Left cardiac atrium (tissue), 4 donors: ENCODE measurements at regions not wholly inside any gene's neighbourhood (a gene's known extent, or its start where the extent isn't known, plus 50 kb on each side); places are given as distances from the start of the nearest gene placed in this dataset.
"Not testable (repeated sequence)": the region's sequence is repeated elsewhere in the genome, so short reads cannot be mapped to it uniquely, and the experiment has no call there.

ENCODE experiments used
- ATAC-seq, 2 donors: fragments of 200-7000 bp; cut with Tn5 transposase; one replicate each; pipeline ENCODE4 v1.9.1; 2020; ENCODE audit warnings: mild to moderate bottlenecking in 2 of 2, moderate library complexity in 2 of 2
- DNase-seq: peaks from one replicate; pipeline ENCODE4 v3.0.0-alpha.2; 2020
- intact Hi-C, 2 donors: fragments of 100-400 bp; cut with DNase I; formaldehyde crosslinking; loops; one replicate each; pipeline versions ENCODE4 v1.14.1 to v1.15.1; 2022 to 2023
- donor health status: DM: no; HTN: yes; CAD: no.
- donor health status: DM: no; HTN: yes; CAD: no; lungs with severe emphysema.
- donor health status: DM: yes; HTN: yes; CAD: no.
- donor health status: Dilated cardiomyopathy.

DNA sequence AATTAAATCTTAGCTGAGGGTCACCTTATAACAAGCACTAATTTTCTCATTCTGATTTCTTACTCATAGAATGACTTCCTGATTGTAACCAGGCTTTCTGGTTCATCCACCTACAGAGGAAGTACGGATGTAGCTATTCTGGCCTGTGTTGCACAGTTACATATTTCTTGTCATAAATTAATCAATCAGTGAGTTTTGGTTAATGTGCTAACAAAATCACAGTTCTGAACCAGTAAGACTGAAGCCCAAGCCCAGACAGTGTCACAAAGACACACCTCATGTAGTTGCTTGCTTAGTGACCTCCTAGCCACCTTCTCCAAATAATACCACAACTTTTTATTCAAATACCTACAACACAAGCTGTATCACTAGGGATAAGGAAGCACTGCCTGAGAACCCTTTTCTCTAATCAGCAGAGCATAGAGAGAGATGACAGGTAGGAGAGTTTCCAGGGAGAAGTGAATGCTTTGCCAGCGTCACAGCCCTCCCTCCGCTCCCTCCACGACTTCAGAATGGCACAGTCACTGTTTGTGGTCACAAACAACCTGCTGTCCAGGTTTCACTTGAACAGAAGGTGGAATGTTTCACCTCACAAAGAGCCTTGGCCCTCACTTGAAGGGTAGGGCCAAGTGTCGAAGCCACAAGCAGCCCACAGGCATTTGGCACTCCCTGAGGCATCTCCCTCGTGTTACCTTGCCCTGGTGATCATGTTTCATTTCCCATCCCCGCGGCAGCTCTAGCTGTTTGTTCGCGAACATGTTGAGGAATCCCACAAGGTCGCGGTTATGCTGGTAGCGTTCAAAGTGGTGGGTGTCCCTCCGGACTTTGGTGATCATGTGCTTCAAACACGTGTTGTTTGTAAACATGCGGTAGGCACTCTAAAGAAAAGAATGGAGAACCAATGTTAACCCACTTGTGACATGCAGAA lies 120.8 kb upstream of the STK17B start:
- intact Hi-C loops = no loop called here
- no peak for ATAC-seq
- no peak for DNase-seq

DNA sequence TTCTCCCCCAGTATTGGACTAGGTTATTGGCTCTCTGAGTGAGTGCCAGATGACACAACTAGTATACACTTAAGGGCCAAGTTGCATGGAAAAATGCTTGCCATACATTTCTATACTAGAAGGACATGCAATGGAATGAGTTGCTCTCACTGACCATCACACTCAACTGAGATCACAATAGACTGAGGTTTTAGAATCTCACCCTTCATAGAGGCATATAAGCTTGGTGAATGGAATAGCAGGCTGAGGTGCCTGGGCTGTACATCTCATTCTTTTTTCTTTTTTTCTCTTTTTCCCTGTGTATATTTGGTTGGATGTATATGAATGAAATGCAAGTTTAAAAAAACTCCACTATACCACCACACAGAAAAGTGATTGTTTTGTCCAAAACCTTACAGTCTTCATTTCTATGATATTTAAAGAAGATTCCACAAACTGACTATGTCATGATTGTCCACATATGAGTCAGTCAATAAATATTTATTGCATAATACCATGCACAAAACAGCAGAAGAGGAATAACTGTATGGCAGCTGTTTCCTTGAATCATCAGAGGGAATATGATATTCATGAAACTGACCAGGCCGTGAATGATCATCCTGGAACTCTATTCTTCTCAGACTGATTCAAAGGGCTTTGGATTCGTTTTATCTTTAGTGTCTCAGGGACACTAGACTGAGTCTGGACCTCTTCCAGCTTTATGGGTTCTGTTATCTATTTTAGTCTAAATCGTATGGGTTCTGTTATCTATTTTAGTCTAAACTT lies 122.6 kb upstream of the STK17B start:
- ATAC-seq (peak in 1 of 2 donors; percentile 84), DNase-seq (no peak)
- intact Hi-C loops = no loop called here

DNA sequence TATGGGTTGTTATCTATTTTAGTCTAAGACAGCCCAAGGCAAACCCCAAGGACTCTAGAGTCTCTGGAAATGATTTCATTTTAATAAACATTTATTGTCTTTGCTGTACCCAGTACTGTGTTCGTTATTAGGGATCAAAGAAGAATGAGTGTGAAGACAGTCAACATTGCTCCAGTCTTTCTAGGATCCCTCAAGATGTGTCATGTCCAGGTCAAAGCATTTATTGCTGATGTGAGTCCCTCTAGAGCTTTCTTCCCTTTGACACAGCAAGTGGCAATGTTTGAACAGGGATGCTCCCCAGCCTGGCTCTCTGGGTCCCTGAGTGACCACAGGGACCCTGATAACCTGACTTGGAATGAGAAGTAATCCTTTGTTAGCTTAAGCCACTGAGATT lies 123.1 kb upstream of the STK17B start:
- no peak for ATAC-seq
- intact Hi-C loops = no loop called here
- DNase-seq = no peak

DNA sequence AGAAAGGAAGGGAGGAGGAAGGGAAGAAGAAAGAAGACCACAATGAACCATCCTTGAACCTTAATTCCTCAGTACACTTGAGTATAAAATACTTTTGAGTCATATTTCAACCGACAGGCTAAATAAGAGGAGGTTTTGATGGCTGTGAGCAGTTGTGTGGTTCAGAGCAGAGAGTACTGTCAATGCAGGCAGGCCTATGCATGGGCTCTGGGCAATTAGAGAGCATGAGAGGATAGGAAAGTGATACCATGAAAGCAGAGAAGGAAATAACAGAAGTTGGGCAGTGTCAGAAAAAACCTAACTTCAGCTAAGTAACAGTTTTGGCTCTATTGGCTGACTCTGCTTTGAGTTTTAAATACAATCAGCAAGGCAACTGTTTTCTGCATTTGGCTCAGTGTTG lies 123.6 kb upstream of the STK17B start:
- DNase-seq (no peak), ATAC-seq (no peak)
- intact Hi-C loops = loop anchor here (5.0 kb wide), 3 partner anchors 42 to 462 kb away; no protein-coding TSS in a partner anchor

DNA sequence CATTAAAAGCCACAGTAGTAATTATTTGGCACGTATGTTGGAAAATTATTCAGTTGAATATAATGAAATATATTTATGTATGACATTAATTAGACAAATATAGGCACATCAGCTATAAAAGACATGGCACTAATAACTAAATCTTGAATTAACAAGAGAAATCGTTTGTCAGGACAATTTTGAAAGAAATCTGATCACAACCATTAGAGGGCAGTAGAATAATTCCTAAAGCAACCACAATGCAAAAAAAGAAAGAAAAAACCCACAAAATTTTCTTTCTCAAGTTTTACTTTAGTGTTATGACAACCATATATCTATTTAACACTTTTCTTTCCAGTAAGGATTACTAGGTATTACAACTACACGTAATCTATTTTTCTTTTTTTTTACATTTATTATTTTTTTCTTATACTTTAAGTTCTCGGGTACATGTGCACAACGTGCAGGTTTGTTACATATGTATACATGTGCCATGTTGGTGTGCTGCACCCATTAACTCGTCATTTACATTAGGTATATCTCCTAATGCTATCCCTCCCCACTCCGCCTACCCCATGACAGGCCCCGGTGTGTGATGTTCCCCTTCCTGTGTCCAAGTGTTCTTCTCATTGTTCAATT lies 126.8 kb upstream of the STK17B start:
- intact Hi-C loops = loop anchor here (5.0 kb wide), 3 partner anchors 39 to 459 kb away; no protein-coding TSS in a partner anchor
- DNase-seq, ATAC-seq: not testable (repeated sequence)

DNA sequence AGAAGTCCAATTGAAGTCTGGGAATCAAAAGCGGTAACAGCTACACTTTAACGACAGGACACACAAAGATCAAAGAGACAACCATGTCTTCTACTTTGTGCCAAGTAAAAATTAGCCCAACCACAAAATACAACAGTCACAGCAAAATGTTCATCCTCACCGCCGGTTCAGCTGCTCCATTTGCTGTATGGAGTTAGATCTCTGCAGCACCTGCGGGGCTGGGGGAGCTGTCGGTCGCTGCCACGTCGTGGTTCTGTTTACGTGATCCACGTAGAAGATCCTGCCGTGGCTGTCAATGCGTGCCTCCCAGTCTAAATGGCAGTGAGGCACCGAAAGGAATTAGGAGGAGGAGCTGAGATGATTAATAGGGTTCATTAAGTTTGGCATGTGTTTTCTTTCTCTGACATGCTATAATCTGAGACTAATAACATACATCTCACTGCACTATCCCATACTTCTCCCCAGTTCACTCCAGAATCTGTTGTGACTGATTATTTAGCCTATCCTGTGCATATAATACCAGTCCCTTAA lies 136.5 kb upstream of the STK17B start:
- ATAC-seq (no peak), DNase-seq (no peak)
- intact Hi-C loops = loop anchor here in 1 of 2 donors (5.0 kb wide), 1 partner anchor 134 kb away; no protein-coding TSS in a partner anchor

DNA sequence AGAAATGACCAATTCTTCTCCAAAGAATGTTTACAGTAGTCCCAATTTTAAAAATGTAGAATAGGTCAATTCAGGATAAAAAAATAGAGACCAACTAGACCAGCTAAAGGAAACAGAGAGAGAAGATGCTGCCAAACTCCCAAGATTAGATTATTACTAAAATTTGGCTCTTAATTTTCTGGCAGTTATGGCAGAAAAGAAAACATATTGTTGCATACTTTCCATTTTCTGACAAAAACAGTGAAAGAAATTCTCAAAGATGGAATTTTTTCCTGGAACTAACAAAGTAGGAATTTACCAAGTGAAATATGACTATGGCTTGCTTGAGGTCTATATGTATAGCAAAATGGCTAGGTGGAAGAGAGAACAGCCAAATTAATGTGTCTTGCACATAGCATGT lies 138.3 kb upstream of the STK17B start:
- intact Hi-C loops = loop anchor here in 1 of 2 donors (5.0 kb wide), 1 partner anchor 133 kb away; no protein-coding TSS in a partner anchor
- DNase-seq (no peak), ATAC-seq (peak in 1 of 2 donors; percentile 23)

DNA sequence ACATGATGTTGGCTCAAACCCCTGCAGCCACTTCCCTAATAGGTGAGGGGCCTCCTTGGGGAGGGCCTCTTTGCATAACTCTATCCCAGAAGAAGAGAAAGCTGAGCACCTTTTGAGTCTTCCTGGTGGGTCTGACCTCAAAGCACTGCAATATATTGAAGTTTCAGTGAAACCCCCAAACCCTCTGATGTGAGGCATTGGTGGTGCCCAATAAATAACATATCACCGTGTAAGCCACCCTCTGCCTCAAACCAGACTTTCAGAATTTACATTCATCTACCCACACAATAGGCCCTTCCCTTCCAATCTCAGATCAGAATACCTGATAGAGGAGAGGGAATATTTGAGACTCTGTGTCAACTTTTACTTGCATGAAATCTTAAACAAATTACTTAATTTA lies 142.8 kb upstream of the STK17B start:
- ATAC-seq (no peak), DNase-seq (no peak)
- intact Hi-C loops = no loop called here

DNA sequence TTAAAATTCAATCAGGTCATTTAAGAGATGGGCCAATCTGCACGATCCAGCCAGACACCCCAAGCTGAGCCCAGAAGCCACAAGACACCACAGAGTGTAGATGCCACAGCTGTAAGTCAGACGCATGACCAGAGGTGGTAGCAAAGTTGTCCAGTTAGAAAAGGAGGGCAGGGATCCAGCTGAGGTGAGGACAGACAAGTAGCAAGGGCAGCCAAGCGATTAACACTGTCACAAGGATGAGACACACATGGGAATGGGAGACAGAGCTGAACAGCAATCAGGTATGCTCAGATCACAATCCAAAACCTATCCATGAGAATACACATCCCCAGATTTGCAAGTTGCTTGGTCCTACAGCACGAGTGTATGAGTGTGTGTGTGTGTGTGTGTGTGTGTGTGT lies 143.4 kb upstream of the STK17B start:
- peak; percentile 86 to 88 for ATAC-seq
- intact Hi-C loops = no loop called here
- peak; percentile 56 for DNase-seq

DNA sequence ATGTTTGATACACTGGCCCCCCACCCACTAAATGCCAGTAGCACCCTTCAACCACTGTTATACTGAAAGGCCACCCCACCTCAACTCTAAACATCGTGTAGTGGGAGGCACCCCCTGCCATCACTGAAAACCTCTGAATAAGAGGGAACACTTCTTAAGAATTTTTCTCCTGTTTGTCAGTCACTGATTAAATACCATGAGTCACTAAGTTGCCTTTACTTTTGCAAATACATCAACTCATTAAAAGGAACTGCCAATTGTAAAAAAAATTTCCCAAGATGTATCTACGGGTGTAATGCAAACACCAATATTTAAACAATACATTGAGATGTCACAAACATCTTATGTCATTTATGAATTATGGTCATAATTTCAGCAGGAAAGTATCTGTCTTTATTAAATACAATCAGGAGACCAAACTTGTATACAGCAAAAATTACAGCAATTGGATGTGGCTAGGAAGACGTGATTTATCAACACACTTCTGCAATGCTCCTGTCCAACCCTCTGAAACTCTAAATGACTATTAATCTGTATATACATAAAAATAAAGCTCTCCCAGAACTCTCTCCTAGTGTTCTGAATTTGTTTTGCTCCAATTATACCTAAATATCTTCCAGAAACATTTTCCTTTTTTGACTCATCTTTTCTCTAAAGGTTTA lies 144.1 kb upstream of the STK17B start:
- intact Hi-C loops = no loop called here
- ATAC-seq = peak in 1 of 2 donors; percentile 11
- DNase-seq = no peak

DNA sequence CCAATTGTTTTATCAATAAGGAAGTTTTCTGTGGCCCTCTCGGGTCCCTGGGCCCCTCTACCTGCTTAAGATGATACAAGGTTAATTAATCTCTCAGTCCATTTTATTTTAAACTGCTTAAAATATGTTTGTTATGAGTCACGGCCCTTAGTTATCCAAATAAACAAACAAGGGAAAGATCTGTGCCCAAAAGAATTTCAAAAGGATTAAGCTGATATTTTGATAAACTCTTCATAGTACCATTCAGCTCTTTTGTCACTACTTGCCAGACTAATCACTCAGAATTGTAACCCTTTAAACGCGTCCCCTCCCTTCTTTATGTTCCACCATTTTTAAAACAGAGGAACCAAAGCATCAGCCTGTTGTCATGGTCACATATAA lies 144.7 kb upstream of the STK17B start:
- ATAC-seq (no peak), DNase-seq (no peak)
- intact Hi-C loops = no loop called here

DNA sequence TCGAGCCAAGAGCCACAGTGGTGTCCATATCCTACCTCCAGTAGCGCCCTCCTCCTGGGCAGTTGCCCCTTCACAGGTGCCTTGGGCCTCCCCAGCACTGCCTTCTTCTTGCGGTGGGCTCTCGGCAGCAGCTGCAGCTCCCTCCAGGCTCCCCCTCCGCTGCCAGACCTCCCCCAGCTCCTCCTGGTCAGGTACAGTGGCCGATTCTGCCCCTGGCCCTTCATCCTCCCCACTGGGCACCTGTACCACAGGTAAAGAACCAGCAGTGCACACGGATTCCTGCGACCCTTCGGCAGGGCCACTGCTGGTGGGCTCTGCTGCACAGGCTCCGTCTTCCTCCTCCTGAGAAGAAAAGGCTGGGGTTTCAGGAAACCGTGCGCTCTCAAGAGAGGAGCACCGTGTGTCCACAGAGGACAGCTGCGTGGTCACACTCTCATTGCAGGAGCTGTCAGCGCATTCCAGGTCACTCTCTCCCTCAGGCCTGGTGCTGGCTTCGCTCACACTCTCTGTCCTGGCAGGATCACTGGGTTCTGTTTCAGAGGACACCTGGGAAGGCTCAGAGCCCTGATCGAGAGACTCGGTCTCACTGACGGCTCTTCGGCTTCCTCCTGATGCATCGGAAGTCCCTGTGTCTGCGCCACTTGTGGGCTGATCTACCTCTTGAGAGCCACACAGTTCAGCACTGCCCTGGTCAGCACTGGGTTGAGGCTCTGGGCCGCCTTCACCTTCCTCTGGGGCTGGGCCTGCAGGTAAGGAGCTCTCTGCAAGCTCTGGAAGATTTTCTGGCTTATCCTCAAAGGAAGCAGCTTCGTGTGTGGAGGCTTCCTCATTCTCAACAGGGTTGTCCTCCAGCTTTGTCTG lies 147.4 kb upstream of the STK17B start:
- ATAC-seq (peak; percentile 64 to 77), DNase-seq (peak; percentile 23)
- intact Hi-C loops = no loop called here

DNA sequence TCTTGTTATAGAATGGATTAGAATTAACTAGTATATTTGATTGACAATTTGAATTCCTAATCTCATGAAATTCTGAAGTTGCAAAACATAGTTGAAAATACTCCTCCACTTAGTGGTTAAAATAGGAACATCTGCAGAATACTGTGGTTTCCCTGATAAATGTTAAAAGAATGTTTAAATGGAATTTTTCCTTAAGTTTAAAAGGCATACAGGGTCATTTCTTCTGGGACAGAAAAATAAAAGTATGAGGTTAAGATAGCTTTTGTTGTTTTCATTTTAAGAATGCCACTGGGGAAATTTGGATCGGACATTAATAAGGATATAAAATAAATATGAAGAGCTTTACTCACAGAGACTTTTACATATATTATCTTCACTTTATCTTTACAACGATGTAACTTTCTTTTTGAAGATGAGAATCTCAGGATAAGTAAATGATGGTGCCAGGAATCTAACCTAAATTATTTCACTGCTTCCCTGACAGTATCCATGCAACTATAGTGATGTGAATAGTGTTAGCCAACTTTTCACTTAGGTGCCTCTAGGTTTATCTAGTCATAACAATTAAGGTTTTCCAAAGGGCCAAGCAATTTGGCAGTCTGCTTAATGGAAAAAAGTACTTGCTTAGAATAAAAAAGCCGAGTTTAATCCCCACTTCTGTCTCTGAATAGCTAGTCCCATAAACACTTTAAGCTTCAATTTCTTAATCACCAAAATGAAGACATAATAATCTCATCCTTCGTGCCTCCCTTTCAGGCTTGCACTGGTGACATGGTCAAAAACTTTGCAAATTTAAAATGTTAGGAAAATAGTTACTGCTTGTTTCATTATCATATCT lies 151.8 kb upstream of the STK17B start:
- ATAC-seq (no peak), DNase-seq (no peak)
- intact Hi-C loops = no loop called here

DNA sequence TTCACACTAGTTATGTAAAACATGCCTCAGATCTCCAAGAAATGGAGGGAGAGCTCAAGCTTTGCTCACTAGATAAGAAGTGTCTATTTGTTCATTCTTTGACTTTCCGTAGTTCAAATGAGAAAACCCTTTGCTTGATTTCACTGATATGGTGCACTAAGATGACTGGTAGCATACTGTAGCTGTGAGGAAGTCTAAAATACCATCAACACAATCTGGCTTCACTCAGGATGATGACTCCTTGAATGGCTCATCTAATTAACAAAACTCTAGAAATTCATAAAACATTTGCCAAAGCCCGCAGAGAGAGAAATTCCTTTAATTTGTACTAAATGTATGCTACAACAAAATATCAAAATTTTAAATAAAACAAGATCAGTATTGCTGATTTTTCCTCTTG lies 152.8 kb upstream of the STK17B start:
- DNase-seq (no peak), ATAC-seq (peak in 1 of 2 donors; percentile 21)
- intact Hi-C loops = no loop called here

DNA sequence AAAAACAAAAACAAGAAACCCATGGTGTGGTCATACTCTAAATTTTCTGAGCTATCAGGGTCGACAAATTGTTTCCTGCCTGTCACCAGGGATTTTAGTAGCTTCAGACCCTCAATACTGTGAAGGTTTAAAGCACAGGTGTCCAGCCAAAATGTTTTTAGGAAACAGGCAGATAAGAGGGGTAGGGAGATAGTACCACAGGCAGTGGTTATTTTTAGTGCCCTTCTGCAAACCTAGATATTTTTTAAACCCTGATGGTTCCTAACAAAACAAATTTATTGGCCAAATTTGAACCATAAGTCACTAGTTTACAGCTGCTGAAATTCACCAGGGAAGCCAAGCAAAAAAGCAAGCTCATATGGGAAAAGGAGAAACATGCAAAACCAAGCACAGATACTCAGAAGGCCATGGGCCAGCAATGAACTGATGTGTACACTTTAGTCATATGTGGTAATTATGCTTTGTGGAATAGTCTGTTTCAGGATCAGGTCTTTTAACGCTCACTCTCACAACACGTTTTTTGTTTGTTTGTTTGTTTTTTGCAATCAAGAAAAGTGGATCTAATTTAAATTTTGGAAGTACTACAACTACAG lies 156.8 kb upstream of the STK17B start:
- no peak for DNase-seq
- intact Hi-C loops = no loop called here
- no peak for ATAC-seq

DNA sequence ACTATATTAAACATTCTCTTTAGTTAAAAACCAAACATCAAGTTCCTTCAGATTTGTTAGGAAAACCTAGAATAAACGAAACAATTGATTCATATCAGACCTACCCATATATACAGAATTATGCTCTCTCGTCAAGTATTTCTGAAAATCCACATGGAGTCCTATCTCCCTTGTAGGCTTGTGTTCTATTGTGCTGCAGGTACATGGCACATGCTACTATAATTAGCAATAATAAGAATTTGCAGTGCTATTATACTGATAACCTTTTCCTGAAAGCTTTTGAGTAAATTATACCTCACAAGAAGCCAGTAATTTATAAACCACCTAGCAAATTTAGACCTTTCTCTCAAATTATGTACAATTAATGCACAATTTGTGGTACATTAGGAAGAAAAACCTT lies 158.6 kb upstream of the STK17B start:
- intact Hi-C loops = loop anchor here in 1 of 2 donors (10.0 kb wide), 1 partner anchor 255 kb away; no protein-coding TSS in a partner anchor
- no peak for ATAC-seq
- no peak for DNase-seq

DNA sequence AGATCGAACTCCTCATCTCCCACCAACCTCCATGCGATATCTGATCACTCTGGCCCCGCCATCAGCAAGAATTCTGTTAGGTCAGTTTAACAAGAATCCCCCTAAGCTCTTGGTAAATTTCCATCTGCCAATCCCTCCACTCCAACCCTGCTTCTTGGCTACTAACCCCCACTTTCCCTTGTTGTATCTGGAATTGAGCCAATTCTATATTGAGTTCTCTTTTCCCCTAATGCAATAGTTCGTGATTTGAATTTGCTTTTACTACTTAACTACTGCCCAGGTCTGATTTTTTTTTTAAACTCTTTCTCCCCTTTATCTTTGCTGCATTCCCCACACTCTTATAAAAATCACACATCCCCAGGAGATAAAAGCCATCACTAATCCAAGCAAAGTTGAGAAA lies 159.3 kb upstream of the STK17B start:
- ATAC-seq (no peak), DNase-seq (no peak)
- intact Hi-C loops = loop anchor here in 1 of 2 donors (10.0 kb wide), 1 partner anchor 256 kb away; no protein-coding TSS in a partner anchor
